SK-N-SH (cell line): ENCODE measurements at regions not wholly inside any gene's neighbourhood (a gene's known extent, or its start where the extent isn't known, plus 50 kb on each side); places are given as distances from the start of the nearest gene placed in this dataset.

Experiments
- CTCF ChIA-PET: fragments of 300-600, 350-600 bp; formaldehyde crosslinking; extraction: SDS; loops from one replicate; lab custom pipeline; 2021; lab: Yijun Ruan, JAX
- POLR2A ChIA-PET: fragments of 350-600 bp; sonication (Branson Sonifier 250); formaldehyde crosslinking; extraction: SDS; loops from one replicate; lab custom pipeline; 2020; ENCODE audit warnings: antibody characterized with exemption, inconsistent platforms; lab: Yijun Ruan, JAX
- DNase-seq: peaks from one replicate; pipeline ENCODE4 v3.0.0; 2012
- H2AFZ ChIP-seq: fragments of 200-600 bp; sonication (generic); 2 replicates; pipeline ENCODE4 v1.8.1; 2016; ENCODE audit warnings: antibody characterized with exemption, mild to moderate bottlenecking, low read depth
- H3F3A ChIP-seq: fragments of 200-600 bp; sonication (generic); replicated peaks from 2 replicates; pipeline ENCODE3; 2016; ENCODE audit warnings: antibody characterized with exemption, mild to moderate bottlenecking; ENCODE audit not compliant: insufficient read depth
- H3K27ac ChIP-seq, 2 experiments: fragments of 200-500 bp in 1 of 2; fragments of 200-600 bp in 1 of 2; sonication (Bioruptor generic) in 1 of 2; sonication (generic), shearing (Covaris generic) in 1 of 2; 2 replicates each; pipeline versions ENCODE4 v1.5.1 to v1.6.1; 2014 to 2016; ENCODE audit warnings: low read depth in 2 of 2, inconsistent platforms in 1 of 2, low read length in 1 of 2, mild to moderate bottlenecking in 1 of 2, mixed read lengths in 1 of 2
- H3K27me3 ChIP-seq: fragments of 200-600 bp; sonication (generic), shearing (Covaris generic); 2 replicates; pipeline ENCODE4 v1.6.1; 2016; ENCODE audit warnings: mixed run types; ENCODE audit not compliant: insufficient read depth
- H3K36me3 ChIP-seq, 2 experiments: fragments of 200-500 bp in 1 of 2; fragments of 200-600 bp in 1 of 2; sonication (Bioruptor generic) in 1 of 2; sonication (generic) in 1 of 2; replicated peaks in 1 of 2; 2 replicates each; pipeline versions ENCODE3 to v1.5.1; 2014 to 2016; ENCODE audit warnings: low read length in 1 of 2, mild to moderate bottlenecking in 1 of 2; ENCODE audit not compliant: insufficient read depth in 2 of 2, control insufficient read depth in 1 of 2
- H3K4me1 ChIP-seq, 2 experiments: fragments of 200-500 bp in 1 of 2; fragments of 200-600 bp in 1 of 2; sonication (Bioruptor generic) in 1 of 2; sonication (generic), shearing (Covaris generic) in 1 of 2; 2 replicates each; pipeline versions ENCODE4 v1.5.1 to v1.6.1; 2014 to 2016; ENCODE audit warnings: low read depth in 1 of 2, low read length in 1 of 2, mixed run types in 1 of 2; ENCODE audit not compliant: insufficient read depth in 2 of 2, control insufficient read depth in 1 of 2
- H3K4me2 ChIP-seq: fragments of 200-600 bp; sonication (generic), shearing (Covaris generic); 2 replicates; pipeline ENCODE4 v1.6.1; 2017; ENCODE audit warnings: mixed run types
- H3K4me3 ChIP-seq, 2 experiments: fragments of 200-500 bp in 1 of 2; fragments of 200-600 bp in 1 of 2; sonication (Bioruptor generic) in 1 of 2; sonication (generic), shearing (Covaris generic) in 1 of 2; 2 replicates each; pipeline versions ENCODE4 v1.5.1 to v1.8.1; 2014 to 2016; ENCODE audit warnings: low read depth in 2 of 2, inconsistent platforms in 1 of 2, low read length in 1 of 2, mild to moderate bottlenecking in 1 of 2, mixed read lengths in 1 of 2, moderate library complexity in 1 of 2
- H3K79me2 ChIP-seq: fragments of 200-600 bp; sonication (generic); 2 replicates; pipeline ENCODE4 v1.8.1; 2017; ENCODE audit warnings: mild to moderate bottlenecking; ENCODE audit not compliant: insufficient read depth
- H3K9ac ChIP-seq: fragments of 200-600 bp; sonication (generic); 2 replicates; pipeline ENCODE4 v1.6.1; 2017; ENCODE audit warnings: mixed run types
- H3K9me2 ChIP-seq: fragments of 200-600 bp; sonication (generic); 2 replicates; pipeline ENCODE4 v1.6.1; 2017; ENCODE audit warnings: mixed run types
- H3K9me3 ChIP-seq: fragments of 200-600 bp; sonication (generic); 2 replicates; pipeline ENCODE4 v1.6.1; 2017; ENCODE audit warnings: mixed run types, mild to moderate bottlenecking, moderate library complexity
- H4K20me1 ChIP-seq: fragments of 200-600 bp; sonication (generic); 2 replicates; pipeline ENCODE4 v1.6.1; 2017; ENCODE audit warnings: mild to moderate bottlenecking, mixed run types; ENCODE audit not compliant: insufficient read depth
- CTCF ChIP-seq: fragments of 200-600 bp; sonication (generic); IDR thresholded peaks from 2 replicates; pipeline ENCODE4 v1.6.1; 2017; ENCODE audit warnings: antibody characterized with exemption, mild to moderate bottlenecking, moderate library complexity
- ELF1 ChIP-seq: IDR thresholded peaks from 2 replicates; pipeline ENCODE4 v1.4.0; 2012
- EP300 ChIP-seq, 2 experiments: IDR thresholded peaks; 2 replicates each; pipeline versions ENCODE4 v1.4.0 to v1.6.1; 2012; ENCODE audit warnings: borderline replicate concordance in 1 of 2, low read depth in 1 of 2, low read length in 1 of 2
- EZH2phosphoT487 ChIP-seq: fragments of 200-600 bp; sonication (generic); IDR thresholded peaks from 2 replicates; pipeline ENCODE4 v1.6.1; 2017; ENCODE audit warnings: low read depth, mixed run types, mild to moderate bottlenecking, antibody characterized with exemption, moderate library complexity, borderline replicate concordance
- GATA2 ChIP-seq: sonication (generic); formaldehyde crosslinking; IDR thresholded peaks from 2 replicates; pipeline ENCODE4 v1.5.0; 2020; ENCODE audit warnings: mild to moderate bottlenecking, missing genetic modification reagents
- IRF3 ChIP-seq: fragments of 150-350 bp; IDR thresholded peaks from 2 replicates; pipeline ENCODE4 v1.6.1; 2016; ENCODE audit warnings: mild to moderate bottlenecking, low read depth, low read length
- MAX ChIP-seq: IDR thresholded peaks from 2 replicates; pipeline ENCODE4 v1.4.0; 2012; ENCODE audit warnings: low read depth
- PBX3 ChIP-seq: IDR thresholded peaks from 2 replicates; pipeline ENCODE4; 2012
- RAD21 ChIP-seq: IDR thresholded peaks from 2 replicates; pipeline ENCODE4 v1.6.1; 2012; ENCODE audit warnings: mild to moderate bottlenecking, low read length
- RCOR1 ChIP-seq: fragments of 150-350 bp; IDR thresholded peaks from 2 replicates; pipeline ENCODE4 v1.6.1; 2017; ENCODE audit warnings: antibody characterized with exemption, low read length
- RFX5 ChIP-seq: IDR thresholded peaks from 2 replicates; pipeline ENCODE4 v1.6.1; 2012; ENCODE audit warnings: mild to moderate bottlenecking, improper control_type of control experiment, low read length
- RXRA ChIP-seq: IDR thresholded peaks from 2 replicates; pipeline ENCODE4 v1.4.0; 2012; ENCODE audit warnings: low read depth, mild to moderate bottlenecking, borderline replicate concordance
- TAF1 ChIP-seq: IDR thresholded peaks from 2 replicates; pipeline ENCODE4 v1.6.1; 2012; ENCODE audit warnings: low read depth, mild to moderate bottlenecking, low read length, moderate library complexity, borderline replicate concordance
- YY1 ChIP-seq: IDR thresholded peaks from 2 replicates; pipeline ENCODE4 v1.4.0; 2012; ENCODE audit warnings: low read depth, mild to moderate bottlenecking
- ZBTB33 ChIP-seq: IDR thresholded peaks from 2 replicates; pipeline ENCODE4 v1.4.0; 2012; ENCODE audit warnings: low read depth, borderline replicate concordance
- WGBS: methylation state at CpG from one replicate; pipeline ENCODE4 v1.1.6; 2017; ENCODE audit warnings: low lambda C conversion rate; 5-methylcytosine and 5-hydroxymethylcytosine counted together

- Histone ChIP-seq H3K79me2 (no peaks in the 10 kb centered on the region), H3K9me3 (no peaks in the 10 kb centered on the region), H3K9ac (no peak overlapping the region), H3K27ac (no peak overlapping the region), H3K4me1 (no peaks in the 10 kb centered on the region), H3F3A (no peaks in the 10 kb centered on the region), H4K20me1 (no peaks in the 10 kb centered on the region), H2AFZ (no peak overlapping the region), H3K4me3 (no peak overlapping the region), H3K36me3 (no peaks in the 10 kb centered on the region), H3K4me2 (no peak overlapping the region), H3K9me2 (no peaks in the 10 kb centered on the region), H3K27me3 (no peaks in the 10 kb centered on the region)
- CTCF ChIA-PET, result no interaction called here
- 31% methylated on average over 4 of the region's 4 CpGs for whole genome bisulfite sequencing
- no peak for DNase-seq
- TF ChIP-seq ELF1 (no peak), ZBTB33 (no peak), PBX3 (no peak), MAX (no peak), RCOR1 (no peak), YY1 (no peak), TAF1 (no peak), EP300 (IDR thresholded peaks at IDR 0.05; ENCODE audit: borderline replicate concordance in 1 of 2, low read depth in 1 of 2, low read length in 1 of 2) (no peak), GATA2 (CRISPR knock-in tag) (no peak), EZH2phosphoT487 (no peak), IRF3 (no peak), RXRA (no peak)
- POLR2A ChIA-PET, result no interaction called here
Observed at GRCh38 chr1:30487042-30487441, 236.3 kb downstream of the MATN1 start.

GRCh38 chr1:30485072-30485471 is 238.3 kb downstream of the MATN1 start:
- H3K4me1 ChIP-seq, result no peaks in the 10 kb centered on the region
- H3K27me3 ChIP-seq, result no peaks in the 10 kb centered on the region
- no peaks in the 10 kb centered on the region for H3K9me3 ChIP-seq
- H2AFZ ChIP-seq, result no peak overlapping the region
- no peak for TF ChIP-seq CTCF
- no peak for TF ChIP-seq EP300 (IDR thresholded peaks at IDR 0.05; ENCODE audit: borderline replicate concordance in 1 of 2, low read depth in 1 of 2, low read length in 1 of 2)
- no peak for TF ChIP-seq RFX5
- TF ChIP-seq RAD21, result no peak
- no peak for TF ChIP-seq TAF1
- no peak overlapping the region for H3K27ac ChIP-seq
- H4K20me1 ChIP-seq, result no peaks in the 10 kb centered on the region
- H3K4me2 ChIP-seq, result no peak overlapping the region
- ChIA-PET CTCF (no interaction called here), POLR2A (no interaction called here)
- no peak overlapping the region for H3K9ac ChIP-seq
- no peak for DNase-seq
- no peaks in the 10 kb centered on the region for H3K36me3 ChIP-seq
- no peak overlapping the region for H3K4me3 ChIP-seq
- H3K79me2 ChIP-seq, result no peaks in the 10 kb centered on the region
- no peaks in the 10 kb centered on the region for H3K9me2 ChIP-seq
- H3F3A ChIP-seq, result no peaks in the 10 kb centered on the region
- WGBS, result 32% methylated on average over 4 of the region's 6 CpGs
